PC-3 (cell line): ENCODE measurements at regions not wholly inside any gene's neighbourhood (a gene's known extent, or its start where the extent isn't known, plus 50 kb on each side); places are given as distances from the start of the nearest gene placed in this dataset.

Experiments
- ATAC-seq: fragments of 200-7000 bp; cut with Tn5 transposase; 2 replicates; pipeline ENCODE4 v1.9.1; 2020; ENCODE audit warnings: mild to moderate bottlenecking, moderate library complexity
- BruUV-seq: library from RNA; stranded (reverse); fragments of 400-500 nt; replicated peaks from 2 replicates; lab custom pipeline; 2021; lab: Mats Ljungman, UMichigan
- CTCF ChIA-PET: fragments of 300-600 bp; sonication (Branson Sonifier 250); formaldehyde crosslinking; loops from one replicate; lab custom pipeline; 2022; ENCODE audit warnings: antibody characterized with exemption; lab: Charles Lee
- POLR2A ChIA-PET: fragments of 300-600 bp; sonication (Branson Sonifier 250); formaldehyde crosslinking; loops from one replicate; lab custom pipeline; 2022; ENCODE audit warnings: antibody characterized with exemption; ENCODE audit not compliant: unreplicated experiment; lab: Charles Lee
- DNase-seq: peaks from one replicate; pipeline ENCODE4 v3.0.0-alpha.2; 2015
- H2AFZ ChIP-seq: fragments of 300-600 bp; sonication (generic); 2 replicates; pipeline ENCODE4 v1.6.0; 2016; ENCODE audit warnings: antibody characterized with exemption, low read length
- H3F3A ChIP-seq: fragments of 300-600 bp; sonication (generic); one replicate; pipeline ENCODE4 v1.6.0; 2017; ENCODE audit warnings: antibody characterized with exemption, low read length, control low read depth, mild to moderate bottlenecking; ENCODE audit not compliant: unreplicated experiment
- H3K27ac ChIP-seq: fragments of 300-600 bp; sonication (generic); 2 replicates; pipeline ENCODE4 v1.5.1; 2016; ENCODE audit warnings: mild to moderate bottlenecking, low read length
- H3K27me3 ChIP-seq: fragments of 300-600 bp; sonication (generic); 2 replicates; pipeline ENCODE4 v1.6.1; 2016; ENCODE audit warnings: low read length, mixed read lengths
- H3K36me3 ChIP-seq: fragments of 300-600 bp; sonication (generic); 2 replicates; pipeline ENCODE4 v1.6.1; 2016; ENCODE audit warnings: low read depth, mixed run types, low read length, mixed read lengths
- H3K4me1 ChIP-seq: fragments of 300-600 bp; sonication (generic); 2 replicates; pipeline ENCODE4 v1.5.1; 2016; ENCODE audit warnings: low read length; ENCODE audit not compliant: insufficient read depth
- H3K4me2 ChIP-seq: fragments of 300-600 bp; sonication (generic); 2 replicates; pipeline ENCODE4 v1.6.0; 2016; ENCODE audit warnings: low read length
- H3K4me3 ChIP-seq: fragments of 300-600 bp; sonication (generic); 2 replicates; pipeline ENCODE4 v1.5.1; 2016; ENCODE audit warnings: mild to moderate bottlenecking, low read length, mixed read lengths
- H3K79me2 ChIP-seq: fragments of 300-600 bp; sonication (generic); 2 replicates; pipeline ENCODE4 v1.6.1; 2017; ENCODE audit warnings: low read length, mixed read lengths
- H3K9ac ChIP-seq: fragments of 300-600 bp; sonication (generic); 2 replicates; pipeline ENCODE4 v1.6.0; 2016; ENCODE audit warnings: mild to moderate bottlenecking, low read length
- H3K9me2 ChIP-seq: fragments of 300-600 bp; sonication (generic); replicated peaks from 2 replicates; pipeline ENCODE4 v1.6.1; 2016; ENCODE audit warnings: mixed run types, low read length, mixed read lengths
- H3K9me3 ChIP-seq: fragments of 300-600 bp; sonication (generic); 2 replicates; pipeline ENCODE4 v1.6.1; 2016; ENCODE audit warnings: low read length, mixed read lengths
- H4K20me1 ChIP-seq: fragments of 300-600 bp; sonication (generic); 2 replicates; pipeline ENCODE4 v1.6.1; 2016; ENCODE audit warnings: low read length, mixed read lengths
- EZH2 ChIP-seq: fragments of 300-600 bp; sonication (generic); IDR thresholded peaks from one replicate; pipeline ENCODE4 v1.6.1; 2017; ENCODE audit warnings: antibody characterized with exemption, mild to moderate bottlenecking, low read length; ENCODE audit not compliant: unreplicated experiment
- EZH2phosphoT487 ChIP-seq: fragments of 300-600 bp; sonication (generic); IDR thresholded peaks from 2 replicates; pipeline ENCODE4 v1.6.1; 2018; ENCODE audit warnings: mild to moderate bottlenecking, antibody characterized with exemption, low read length, borderline replicate concordance
- intact Hi-C: fragments of 100-400 bp; cut with micrococcal nuclease; formaldehyde crosslinking; loops from 2 replicates; pipeline ENCODE4 v1.9.0; 2023
- TF ChIP-seq, protein P1 (sequence below): fragments of 300-600 bp; sonication (generic); conservative IDR thresholded peaks from 2 replicates; pipeline ENCODE4 v1.5.1; 2017; ENCODE audit warnings: antibody characterized with exemption, low read depth, mild to moderate bottlenecking, low read length

- TF ChIP-seq, protein P1, sequence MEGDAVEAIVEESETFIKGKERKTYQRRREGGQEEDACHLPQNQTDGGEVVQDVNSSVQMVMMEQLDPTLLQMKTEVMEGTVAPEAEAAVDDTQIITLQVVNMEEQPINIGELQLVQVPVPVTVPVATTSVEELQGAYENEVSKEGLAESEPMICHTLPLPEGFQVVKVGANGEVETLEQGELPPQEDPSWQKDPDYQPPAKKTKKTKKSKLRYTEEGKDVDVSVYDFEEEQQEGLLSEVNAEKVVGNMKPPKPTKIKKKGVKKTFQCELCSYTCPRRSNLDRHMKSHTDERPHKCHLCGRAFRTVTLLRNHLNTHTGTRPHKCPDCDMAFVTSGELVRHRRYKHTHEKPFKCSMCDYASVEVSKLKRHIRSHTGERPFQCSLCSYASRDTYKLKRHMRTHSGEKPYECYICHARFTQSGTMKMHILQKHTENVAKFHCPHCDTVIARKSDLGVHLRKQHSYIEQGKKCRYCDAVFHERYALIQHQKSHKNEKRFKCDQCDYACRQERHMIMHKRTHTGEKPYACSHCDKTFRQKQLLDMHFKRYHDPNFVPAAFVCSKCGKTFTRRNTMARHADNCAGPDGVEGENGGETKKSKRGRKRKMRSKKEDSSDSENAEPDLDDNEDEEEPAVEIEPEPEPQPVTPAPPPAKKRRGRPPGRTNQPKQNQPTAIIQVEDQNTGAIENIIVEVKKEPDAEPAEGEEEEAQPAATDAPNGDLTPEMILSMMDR, result no peak
- no peak for TF ChIP-seq EZH2phosphoT487
- TF ChIP-seq EZH2, result no peak
- Histone ChIP-seq H3K9ac (no peak overlapping the region), H2AFZ (no peak overlapping the region), H3K79me2 (no peaks in the 10 kb centered on the region), H3F3A (no peaks in the 10 kb centered on the region), H3K4me3 (no peak overlapping the region), H3K4me2 (no peak overlapping the region), H3K4me1 (no peaks in the 10 kb centered on the region), H3K27ac (no peak overlapping the region), H3K36me3 (no peaks in the 10 kb centered on the region), H3K27me3 (no peaks in the 10 kb centered on the region), H3K9me2 (no peaks in the 10 kb centered on the region), H4K20me1 (no peaks in the 10 kb centered on the region), H3K9me3 (no peaks in the 10 kb centered on the region)
- no TSS peak for BruUV-seq
- intact Hi-C loops, result no loop called here
- DNase-seq (no peak), ATAC-seq (no peak)
- POLR2A ChIA-PET, result no interaction called here
- CTCF ChIA-PET, result no interaction called here
These were observed 657.7 kb upstream of the RORB start for GRCh38 chr9:73839471-73839870.

- Histone ChIP-seq H3K4me1 (no peaks in the 10 kb centered on the region), H3K79me2 (no peaks in the 10 kb centered on the region), H3K36me3 (no peaks in the 10 kb centered on the region), H4K20me1 (no peaks in the 10 kb centered on the region), H3K9me3 (no peaks in the 10 kb centered on the region), H3K4me3 (no peak overlapping the region), H3F3A (no peaks in the 10 kb centered on the region), H2AFZ (no peak overlapping the region), H3K9me2 (no peaks in the 10 kb centered on the region), H3K27ac (no peak overlapping the region), H3K27me3 (no peaks in the 10 kb centered on the region), H3K4me2 (no peak overlapping the region), H3K9ac (no peak overlapping the region)
- intact Hi-C loops, result no loop called here
- TF ChIP-seq EZH2phosphoT487 (no peak), EZH2 (no peak)
- TF ChIP-seq, protein P1, result no peak
- ChIA-PET POLR2A (no interaction called here), CTCF (no interaction called here)
- DNase-seq, result no peak
- no TSS peak for BruUV-seq
- no peak for ATAC-seq
These were observed 656.1 kb upstream of the RORB start for GRCh38 chr9:73841018-73841417.

- Histone ChIP-seq H2AFZ (no peak overlapping the region), H3K4me1 (no peaks in the 10 kb centered on the region), H3K9me3 (no peaks in the 10 kb centered on the region), H3K36me3 (no peaks in the 10 kb centered on the region), H3K9me2 (no peaks in the 10 kb centered on the region), H3K9ac (no peak overlapping the region), H4K20me1 (no peaks in the 10 kb centered on the region), H3K27me3 (no peaks in the 10 kb centered on the region), H3K27ac (no peak overlapping the region), H3K4me3 (no peak overlapping the region), H3K79me2 (no peaks in the 10 kb centered on the region), H3K4me2 (no peak overlapping the region), H3F3A (no peaks in the 10 kb centered on the region)
- no peak for TF ChIP-seq EZH2phosphoT487
- no TSS peak for BruUV-seq
- POLR2A ChIA-PET, result no interaction called here
- DNase-seq, result no peak
- CTCF ChIA-PET, result no interaction called here
- ATAC-seq, result no peak
- intact Hi-C loops, result no loop called here
These were observed 653.0 kb upstream of the RORB start for GRCh38 chr9:73844135-73844534.
